ENCODE measurements at regions not wholly inside any gene's neighbourhood (a gene's known extent, or its start where the extent isn't known, plus 50 kb on each side); places are given as distances from the start of the nearest gene placed in this dataset.

DNA sequence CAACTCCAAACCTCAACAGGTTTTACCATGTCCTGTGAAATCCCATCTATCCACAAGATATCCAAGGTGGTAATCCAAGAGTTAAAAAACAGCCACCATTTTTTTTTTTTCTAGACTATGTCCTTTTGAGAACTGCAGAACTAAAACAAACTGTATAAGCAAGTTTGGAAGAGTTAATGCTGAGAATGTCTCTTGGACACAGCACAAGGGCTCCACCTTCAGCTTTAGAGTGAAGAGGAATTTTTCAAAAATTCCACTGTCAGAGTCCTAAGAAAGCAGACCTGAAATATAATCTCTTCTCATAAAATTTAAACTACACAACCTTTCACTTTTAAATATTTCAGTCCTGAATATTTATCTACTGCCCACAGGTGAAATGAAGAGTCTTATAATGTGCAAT is 167.8 kb upstream of the CCNG1 start:
- POLR2A ChIA-PET = no interaction called here
- CTCF ChIA-PET = interaction anchor here (0.7 to 1.5 kb wide), 2 partner anchors 16 to 139 kb away, joined by 4 to 5 read pairs; no protein-coding TSS in a partner anchor
- Histone ChIP-seq H4K20me1 (ENCODE audit: insufficient read depth) (no peaks in the 10 kb centered on the region), H2AFZ (ENCODE audit: low read depth) (peak overlapping the region; percentile 57), H3K9me3 (no peaks in the 10 kb centered on the region), H3K79me2 (ENCODE audit: insufficient read depth) (no peaks in the 10 kb centered on the region), H3K4me2 (no peak overlapping the region), H3K9ac (no peak overlapping the region), H3F3A (replicated peaks; ENCODE audit: insufficient read depth) (no peaks in the 10 kb centered on the region), H3K4me3 (ENCODE audit: low read depth in 2 of 2, low read length in 1 of 2) (no peak overlapping the region; a peak in 1 of 4 replicates), H3K27me3 (ENCODE audit: insufficient read depth) (no peaks in the 10 kb centered on the region), H3K36me3 (replicated peaks in 1 of 2; ENCODE audit: control insufficient read depth in 1 of 2, insufficient read depth in 2 of 2, low read length in 1 of 2) (no peaks in the 10 kb centered on the region), H3K9me2 (no peaks in the 10 kb centered on the region), H3K27ac (ENCODE audit: low read depth in 2 of 2, low read length in 1 of 2) (no peak overlapping the region), H3K4me1 (ENCODE audit: control insufficient read depth in 1 of 2, insufficient read depth in 2 of 2, low read depth in 1 of 2, low read length in 1 of 2) (peaks cover 0 to 10% of the 10 kb centered on the region in 2 experiments; a peak in 1 of 4 replicates)
- DNase-seq = no peak
- TF ChIP-seq SIN3A (IDR thresholded peaks at IDR 0.05; ENCODE audit: borderline replicate concordance, low read depth, low read length) (no peak), RXRA (IDR thresholded peaks at IDR 0.05; ENCODE audit: borderline replicate concordance, low read depth) (no peak), POLR2AphosphoS5 (IDR thresholded peaks at IDR 0.05; ENCODE audit: low read depth, low read length) (no peak), MXI1 (IDR thresholded peaks at IDR 0.05; ENCODE audit: low read depth, low read length) (no peak), FOXJ3 (CRISPR knock-in tag; IDR thresholded peaks at IDR 0.05) (no peak), FOXM1 (IDR thresholded peaks at IDR 0.05; ENCODE audit: low read depth) (no peak), RAD21 (IDR thresholded peaks at IDR 0.05; ENCODE audit: low read length) (peak; percentile 57), SMC3 (IDR thresholded peaks at IDR 0.05; ENCODE audit: low read depth, low read length) (0 out of 2 replicates have a peak, but pooled peaks have one; percentile 27), ELF1 (IDR thresholded peaks at IDR 0.05) (no peak), MEF2A (IDR thresholded peaks at IDR 0.05; ENCODE audit: borderline replicate concordance, low read depth) (no peak), EZH2phosphoT487 (IDR thresholded peaks at IDR 0.05; ENCODE audit: borderline replicate concordance, low read depth) (no peak), YY1 (IDR thresholded peaks at IDR 0.05; ENCODE audit: low read depth) (no peak), EP300 (IDR thresholded peaks at IDR 0.05; ENCODE audit: borderline replicate concordance in 1 of 2, low read depth in 1 of 2, low read length in 1 of 2) (no peak), NFIC (IDR thresholded peaks at IDR 0.05; ENCODE audit: borderline replicate concordance) (no peak), CHD2 (IDR thresholded peaks at IDR 0.05; ENCODE audit: low read length, partially characterized antibody) (no peak), RFX5 (IDR thresholded peaks at IDR 0.05; ENCODE audit: low read length) (no peak), RCOR1 (IDR thresholded peaks at IDR 0.05; ENCODE audit: low read length) (no peak), JUND (IDR thresholded peaks at IDR 0.05) (no peak), TAF1 (IDR thresholded peaks at IDR 0.05; ENCODE audit: borderline replicate concordance, low read depth, low read length) (no peak)
- TF ChIP-seq, protein P1, sequence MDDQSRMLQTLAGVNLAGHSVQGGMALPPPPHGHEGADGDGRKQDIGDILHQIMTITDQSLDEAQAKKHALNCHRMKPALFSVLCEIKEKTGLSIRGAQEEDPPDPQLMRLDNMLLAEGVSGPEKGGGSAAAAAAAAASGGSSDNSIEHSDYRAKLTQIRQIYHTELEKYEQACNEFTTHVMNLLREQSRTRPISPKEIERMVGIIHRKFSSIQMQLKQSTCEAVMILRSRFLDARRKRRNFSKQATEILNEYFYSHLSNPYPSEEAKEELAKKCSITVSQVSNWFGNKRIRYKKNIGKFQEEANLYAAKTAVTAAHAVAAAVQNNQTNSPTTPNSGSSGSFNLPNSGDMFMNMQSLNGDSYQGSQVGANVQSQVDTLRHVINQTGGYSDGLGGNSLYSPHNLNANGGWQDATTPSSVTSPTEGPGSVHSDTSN (IDR thresholded peaks at IDR 0.05) = no peak
- TF ChIP-seq, protein P2, sequence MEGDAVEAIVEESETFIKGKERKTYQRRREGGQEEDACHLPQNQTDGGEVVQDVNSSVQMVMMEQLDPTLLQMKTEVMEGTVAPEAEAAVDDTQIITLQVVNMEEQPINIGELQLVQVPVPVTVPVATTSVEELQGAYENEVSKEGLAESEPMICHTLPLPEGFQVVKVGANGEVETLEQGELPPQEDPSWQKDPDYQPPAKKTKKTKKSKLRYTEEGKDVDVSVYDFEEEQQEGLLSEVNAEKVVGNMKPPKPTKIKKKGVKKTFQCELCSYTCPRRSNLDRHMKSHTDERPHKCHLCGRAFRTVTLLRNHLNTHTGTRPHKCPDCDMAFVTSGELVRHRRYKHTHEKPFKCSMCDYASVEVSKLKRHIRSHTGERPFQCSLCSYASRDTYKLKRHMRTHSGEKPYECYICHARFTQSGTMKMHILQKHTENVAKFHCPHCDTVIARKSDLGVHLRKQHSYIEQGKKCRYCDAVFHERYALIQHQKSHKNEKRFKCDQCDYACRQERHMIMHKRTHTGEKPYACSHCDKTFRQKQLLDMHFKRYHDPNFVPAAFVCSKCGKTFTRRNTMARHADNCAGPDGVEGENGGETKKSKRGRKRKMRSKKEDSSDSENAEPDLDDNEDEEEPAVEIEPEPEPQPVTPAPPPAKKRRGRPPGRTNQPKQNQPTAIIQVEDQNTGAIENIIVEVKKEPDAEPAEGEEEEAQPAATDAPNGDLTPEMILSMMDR (IDR thresholded peaks at IDR 0.05) = peak; percentile 68
- TF ChIP-seq, protein P3, sequence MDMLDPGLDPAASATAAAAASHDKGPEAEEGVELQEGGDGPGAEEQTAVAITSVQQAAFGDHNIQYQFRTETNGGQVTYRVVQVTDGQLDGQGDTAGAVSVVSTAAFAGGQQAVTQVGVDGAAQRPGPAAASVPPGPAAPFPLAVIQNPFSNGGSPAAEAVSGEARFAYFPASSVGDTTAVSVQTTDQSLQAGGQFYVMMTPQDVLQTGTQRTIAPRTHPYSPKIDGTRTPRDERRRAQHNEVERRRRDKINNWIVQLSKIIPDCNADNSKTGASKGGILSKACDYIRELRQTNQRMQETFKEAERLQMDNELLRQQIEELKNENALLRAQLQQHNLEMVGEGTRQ (IDR thresholded peaks at IDR 0.05; ENCODE audit: borderline replicate concordance, low read depth, low read length) = no peak
- TF ChIP-seq, protein P4, sequence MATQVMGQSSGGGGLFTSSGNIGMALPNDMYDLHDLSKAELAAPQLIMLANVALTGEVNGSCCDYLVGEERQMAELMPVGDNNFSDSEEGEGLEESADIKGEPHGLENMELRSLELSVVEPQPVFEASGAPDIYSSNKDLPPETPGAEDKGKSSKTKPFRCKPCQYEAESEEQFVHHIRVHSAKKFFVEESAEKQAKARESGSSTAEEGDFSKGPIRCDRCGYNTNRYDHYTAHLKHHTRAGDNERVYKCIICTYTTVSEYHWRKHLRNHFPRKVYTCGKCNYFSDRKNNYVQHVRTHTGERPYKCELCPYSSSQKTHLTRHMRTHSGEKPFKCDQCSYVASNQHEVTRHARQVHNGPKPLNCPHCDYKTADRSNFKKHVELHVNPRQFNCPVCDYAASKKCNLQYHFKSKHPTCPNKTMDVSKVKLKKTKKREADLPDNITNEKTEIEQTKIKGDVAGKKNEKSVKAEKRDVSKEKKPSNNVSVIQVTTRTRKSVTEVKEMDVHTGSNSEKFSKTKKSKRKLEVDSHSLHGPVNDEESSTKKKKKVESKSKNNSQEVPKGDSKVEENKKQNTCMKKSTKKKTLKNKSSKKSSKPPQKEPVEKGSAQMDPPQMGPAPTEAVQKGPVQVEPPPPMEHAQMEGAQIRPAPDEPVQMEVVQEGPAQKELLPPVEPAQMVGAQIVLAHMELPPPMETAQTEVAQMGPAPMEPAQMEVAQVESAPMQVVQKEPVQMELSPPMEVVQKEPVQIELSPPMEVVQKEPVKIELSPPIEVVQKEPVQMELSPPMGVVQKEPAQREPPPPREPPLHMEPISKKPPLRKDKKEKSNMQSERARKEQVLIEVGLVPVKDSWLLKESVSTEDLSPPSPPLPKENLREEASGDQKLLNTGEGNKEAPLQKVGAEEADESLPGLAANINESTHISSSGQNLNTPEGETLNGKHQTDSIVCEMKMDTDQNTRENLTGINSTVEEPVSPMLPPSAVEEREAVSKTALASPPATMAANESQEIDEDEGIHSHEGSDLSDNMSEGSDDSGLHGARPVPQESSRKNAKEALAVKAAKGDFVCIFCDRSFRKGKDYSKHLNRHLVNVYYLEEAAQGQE (IDR thresholded peaks at IDR 0.05; ENCODE audit: low read depth, low read length) = no peak
- TF ChIP-seq, protein P5, sequence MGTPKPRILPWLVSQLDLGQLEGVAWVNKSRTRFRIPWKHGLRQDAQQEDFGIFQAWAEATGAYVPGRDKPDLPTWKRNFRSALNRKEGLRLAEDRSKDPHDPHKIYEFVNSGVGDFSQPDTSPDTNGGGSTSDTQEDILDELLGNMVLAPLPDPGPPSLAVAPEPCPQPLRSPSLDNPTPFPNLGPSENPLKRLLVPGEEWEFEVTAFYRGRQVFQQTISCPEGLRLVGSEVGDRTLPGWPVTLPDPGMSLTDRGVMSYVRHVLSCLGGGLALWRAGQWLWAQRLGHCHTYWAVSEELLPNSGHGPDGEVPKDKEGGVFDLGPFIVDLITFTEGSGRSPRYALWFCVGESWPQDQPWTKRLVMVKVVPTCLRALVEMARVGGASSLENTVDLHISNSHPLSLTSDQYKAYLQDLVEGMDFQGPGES (IDR thresholded peaks at IDR 0.05; ENCODE audit: low read depth, low read length) = no peak
- TF ChIP-seq, protein P6, sequence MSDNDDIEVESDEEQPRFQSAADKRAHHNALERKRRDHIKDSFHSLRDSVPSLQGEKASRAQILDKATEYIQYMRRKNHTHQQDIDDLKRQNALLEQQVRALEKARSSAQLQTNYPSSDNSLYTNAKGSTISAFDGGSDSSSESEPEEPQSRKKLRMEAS (IDR thresholded peaks at IDR 0.05; ENCODE audit: low read depth) = no peak

Data from SK-N-SH (cell line).